Kidney (tissue), 13 donors: ENCODE measurements at regions not wholly inside any gene's neighbourhood (a gene's known extent, or its start where the extent isn't known, plus 50 kb on each side); places are given as distances from the start of the nearest gene placed in this dataset.

Experiments
- DNase-seq, 5 donors: peaks; one replicate each; pipeline ENCODE4 v3.0.0-alpha.2; 2013 to 2020
- FAIRE-seq: peaks from 2 replicates; lab custom pipeline; 2012; peaks lifted over from hg19 to GRCh38; lab: Jason Lieb, UNC
- H3K27ac ChIP-seq, 2 donors: one replicate each; pipeline ENCODE4 v1.7.0; 2013; ENCODE audit warnings: low read depth in 2 of 2, low read length in 2 of 2, inconsistent platforms in 1 of 2
- H3K27me3 ChIP-seq: one replicate; pipeline ENCODE4 v1.7.1; 2013; ENCODE audit warnings: low read length, inconsistent platforms; ENCODE audit not compliant: control insufficient read depth, insufficient read depth
- H3K36me3 ChIP-seq, 3 donors: one replicate each; pipeline versions ENCODE4 v1.7.0 to v1.7.1; 2013; ENCODE audit warnings: low read length in 3 of 3, control low read depth in 1 of 3, inconsistent platforms in 1 of 3; ENCODE audit not compliant: insufficient read depth in 3 of 3, control insufficient read depth in 2 of 3
- H3K4me1 ChIP-seq, 3 donors: one replicate each; pipeline versions ENCODE4 v1.7.0 to v1.7.1; 2013; ENCODE audit warnings: low read length in 3 of 3, inconsistent platforms in 1 of 3, low read depth in 1 of 3; ENCODE audit not compliant: control insufficient read depth in 2 of 3, insufficient read depth in 2 of 3
- H3K4me3 ChIP-seq, 3 donors: one replicate each; pipeline versions ENCODE4 v1.7.0 to v1.8.1; 2013; ENCODE audit warnings: low read length in 3 of 3, control low read depth in 1 of 3, inconsistent platforms in 1 of 3
- H3K9ac ChIP-seq, 3 donors: one replicate each; pipeline versions ENCODE4 v1.7.0 to v1.7.1; 2013; ENCODE audit warnings: low read length in 3 of 3, control low read depth in 1 of 3, inconsistent platforms in 1 of 3
- H3K9me3 ChIP-seq, 3 donors: one replicate each; pipeline versions ENCODE4 v1.7.0 to v1.7.1; 2013; ENCODE audit warnings: low read length in 3 of 3, control low read depth in 1 of 3, inconsistent platforms in 1 of 3; ENCODE audit not compliant: control insufficient read depth in 2 of 3, insufficient read depth in 1 of 3
- intact Hi-C: fragments of 100-400 bp; cut with DNase I; formaldehyde crosslinking; loops from one replicate; pipeline ENCODE4 v1.11.1; 2022
- TF ChIP-seq, protein P1 (sequence below): IDR thresholded peaks from 3 replicates; pipeline ENCODE4 v1.5.1; 2012; ENCODE audit warnings: mild to moderate bottlenecking, moderate library complexity, borderline replicate concordance; ENCODE audit not compliant: insufficient read depth; ENCODE audit errors: extremely low read depth
- donor health status: control.
- donor health status: control.
- donor health status: control.
- donor health status: control.
- donor health status: control.
- donor health status: DM: yes; HTN: yes; CAD: no.
- donor health status: Normal renal cell carcinoma (clear cell type).

GRCh38 chr16:64047207-64047606 lies 1074.7 kb downstream of the CDH11 start:
- H3K4me3 ChIP-seq: no peak overlapping the region
- TF ChIP-seq, protein P1, sequence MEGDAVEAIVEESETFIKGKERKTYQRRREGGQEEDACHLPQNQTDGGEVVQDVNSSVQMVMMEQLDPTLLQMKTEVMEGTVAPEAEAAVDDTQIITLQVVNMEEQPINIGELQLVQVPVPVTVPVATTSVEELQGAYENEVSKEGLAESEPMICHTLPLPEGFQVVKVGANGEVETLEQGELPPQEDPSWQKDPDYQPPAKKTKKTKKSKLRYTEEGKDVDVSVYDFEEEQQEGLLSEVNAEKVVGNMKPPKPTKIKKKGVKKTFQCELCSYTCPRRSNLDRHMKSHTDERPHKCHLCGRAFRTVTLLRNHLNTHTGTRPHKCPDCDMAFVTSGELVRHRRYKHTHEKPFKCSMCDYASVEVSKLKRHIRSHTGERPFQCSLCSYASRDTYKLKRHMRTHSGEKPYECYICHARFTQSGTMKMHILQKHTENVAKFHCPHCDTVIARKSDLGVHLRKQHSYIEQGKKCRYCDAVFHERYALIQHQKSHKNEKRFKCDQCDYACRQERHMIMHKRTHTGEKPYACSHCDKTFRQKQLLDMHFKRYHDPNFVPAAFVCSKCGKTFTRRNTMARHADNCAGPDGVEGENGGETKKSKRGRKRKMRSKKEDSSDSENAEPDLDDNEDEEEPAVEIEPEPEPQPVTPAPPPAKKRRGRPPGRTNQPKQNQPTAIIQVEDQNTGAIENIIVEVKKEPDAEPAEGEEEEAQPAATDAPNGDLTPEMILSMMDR: no peak
- no peak for DNase-seq
- H3K27me3 ChIP-seq: no peaks in the 10 kb centered on the region
- no peaks in the 10 kb centered on the region for H3K4me1 ChIP-seq
- H3K27ac ChIP-seq: no peak overlapping the region
- peaks cover 0 to 2% (median 0%) of the 10 kb centered on the region in 3 donors for H3K9me3 ChIP-seq
- intact Hi-C loops: no loop called here
- no peaks in the 10 kb centered on the region for H3K36me3 ChIP-seq
- no peak for FAIRE-seq
- no peak overlapping the region for H3K9ac ChIP-seq

DNA sequence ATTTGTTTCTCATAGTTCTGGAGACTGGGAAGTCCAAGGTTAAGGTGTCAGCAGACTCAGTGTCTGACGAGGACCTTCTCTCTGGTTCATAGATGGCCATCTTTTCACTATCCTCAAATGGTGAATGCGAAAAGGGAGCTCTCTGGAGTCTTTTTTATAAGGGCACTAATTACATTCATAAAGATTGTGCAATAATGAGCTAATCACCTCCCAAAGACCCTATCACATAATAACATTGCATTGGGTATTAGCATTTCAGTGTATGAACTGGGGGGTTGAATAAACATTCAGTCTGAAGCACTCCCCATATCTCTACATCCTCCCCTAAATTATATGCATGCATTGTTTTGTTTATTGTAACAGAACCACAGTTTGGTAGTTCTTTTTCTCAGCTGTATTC lies 1086.5 kb downstream of the CDH11 start:
- no peak for FAIRE-seq

GRCh38 chr16:64019339-64019738 lies 1102.5 kb downstream of the CDH11 start:
- intact Hi-C loops: no loop called here
- no peaks in the 10 kb centered on the region for H3K27me3 ChIP-seq
- no peak overlapping the region for H3K9ac ChIP-seq
- no peaks in the 10 kb centered on the region for H3K9me3 ChIP-seq
- H3K27ac ChIP-seq: no peak overlapping the region
- no peaks in the 10 kb centered on the region for H3K4me1 ChIP-seq
- TF ChIP-seq, protein P1: no peak
- DNase-seq: no peak
- H3K36me3 ChIP-seq: no peaks in the 10 kb centered on the region
- no peak for FAIRE-seq
- H3K4me3 ChIP-seq: no peak overlapping the region

More for the DNA sequence above, 1086.5 kb downstream of the CDH11 start:
- Histone ChIP-seq H3K9me3 (no peaks in the 10 kb centered on the region), H3K4me3 (no peak overlapping the region), H3K9ac (no peak overlapping the region), H3K27ac (no peak overlapping the region), H3K36me3 (no peaks in the 10 kb centered on the region), H3K4me1 (no peaks in the 10 kb centered on the region), H3K27me3 (no peaks in the 10 kb centered on the region)
- intact Hi-C loops: no loop called here
- TF ChIP-seq, protein P1: no peak
- no peak for DNase-seq

DNA sequence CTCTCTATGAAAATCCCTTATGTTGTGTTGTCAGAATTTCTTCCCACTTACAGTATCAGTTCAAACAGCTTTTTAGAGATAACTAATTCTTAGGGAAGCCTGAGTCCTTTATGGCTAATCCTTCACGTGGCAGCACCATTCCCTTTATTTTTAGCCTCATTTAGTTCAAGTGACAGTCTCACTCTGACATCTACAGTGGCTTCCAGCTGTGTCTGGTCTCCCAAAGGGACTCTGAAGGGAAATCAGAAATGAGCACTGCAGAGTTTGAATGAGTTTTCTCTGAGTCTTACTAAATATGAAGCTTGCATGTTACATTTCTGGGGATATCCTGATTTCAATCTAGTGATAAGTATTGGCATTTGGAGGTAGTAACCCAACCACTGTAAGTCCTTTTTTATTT lies 1104.1 kb downstream of the CDH11 start:
- no peak overlapping the region for H3K4me3 ChIP-seq
- no peaks in the 10 kb centered on the region for H3K4me1 ChIP-seq
- TF ChIP-seq, protein P1: no peak
- H3K27ac ChIP-seq: no peak overlapping the region
- no peak for DNase-seq
- no peaks in the 10 kb centered on the region for H3K27me3 ChIP-seq
- no peak overlapping the region for H3K9ac ChIP-seq
- FAIRE-seq: no peak
- H3K36me3 ChIP-seq: no peaks in the 10 kb centered on the region
- no peaks in the 10 kb centered on the region for H3K9me3 ChIP-seq
- intact Hi-C loops: no loop called here
